HG03442 (cell line): ENCODE measurements at regions not wholly inside any gene's neighbourhood (a gene's known extent, or its start where the extent isn't known, plus 50 kb on each side); places are given as distances from the start of the nearest gene placed in this dataset.

Experiments used
- ATAC-seq: cut with Tn5 transposase; IDR thresholded peaks from one replicate; pipeline ENCODE4 v1.9.1; 2021; ENCODE audit warnings: mild to moderate bottlenecking, moderate library complexity; ENCODE audit not compliant: unreplicated experiment

DNA sequence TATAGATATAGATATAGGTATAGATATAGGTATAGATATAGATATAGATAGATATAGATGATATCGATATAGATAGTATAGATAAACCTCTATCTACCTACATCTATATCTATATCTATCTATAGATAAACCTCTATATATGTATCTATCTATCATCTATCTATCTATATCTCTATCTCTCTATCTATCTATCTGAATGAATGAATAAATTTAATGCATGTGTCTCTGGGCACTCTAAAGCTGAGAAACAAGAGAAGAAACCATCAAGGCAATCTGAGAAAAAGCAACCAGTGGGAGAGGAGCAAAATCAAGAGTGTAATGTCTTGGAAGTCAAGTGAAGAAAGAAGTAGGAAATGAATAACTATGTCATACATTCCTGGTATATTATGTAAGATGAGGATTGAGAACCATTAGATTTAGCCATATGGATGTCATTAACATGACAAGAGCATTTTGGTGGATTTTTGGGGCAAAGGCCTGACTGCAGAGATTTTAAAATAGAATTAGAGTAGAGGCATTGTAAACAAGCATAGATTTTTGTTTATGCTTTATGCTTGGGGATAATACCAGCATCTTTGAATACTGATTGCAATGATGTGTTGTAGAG is 1262.7 kb upstream of the MIR17HG start:
- ATAC-seq: no peak

DNA sequence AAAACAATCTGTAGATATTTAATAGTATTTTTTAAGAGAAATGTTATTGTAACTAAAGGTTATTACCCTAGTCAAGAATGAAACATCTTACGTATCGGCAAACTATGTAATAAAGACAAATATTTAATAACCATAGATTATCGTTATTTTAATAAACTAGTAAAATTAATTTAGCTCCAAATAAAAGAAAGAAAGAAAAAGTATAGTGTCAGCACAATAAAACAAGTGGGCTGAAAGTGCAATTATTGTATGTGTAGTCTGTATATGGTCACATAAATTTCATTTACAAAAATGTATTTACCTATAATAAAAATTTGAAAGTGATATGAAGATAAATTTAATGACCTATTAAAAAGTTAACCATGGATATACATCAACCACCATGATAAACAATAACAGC is 1258.4 kb upstream of the MIR17HG start:
- no peak for ATAC-seq

- ATAC-seq: no peak
These were observed 1255.9 kb upstream of the MIR17HG start for GRCh38 chr13:90091611-90092010.

DNA sequence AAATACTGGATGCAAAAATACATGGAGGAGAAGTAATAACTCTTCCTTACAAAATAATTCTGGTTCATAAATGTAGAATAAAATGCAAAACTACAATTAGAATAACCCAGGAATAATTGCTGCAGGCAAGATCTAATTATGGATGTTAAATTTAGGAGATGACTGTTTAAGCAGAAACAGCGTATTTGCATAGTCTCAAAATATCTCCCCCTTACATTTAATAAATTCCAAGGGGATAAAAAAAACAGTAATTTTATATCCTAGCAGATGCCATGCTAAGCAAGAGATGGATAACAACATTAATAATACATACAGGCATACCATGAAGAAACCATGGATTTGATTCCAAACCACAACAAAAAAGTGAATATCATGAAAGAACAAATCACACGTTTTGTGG is 1253.1 kb upstream of the MIR17HG start:
- no peak for ATAC-seq

GRCh38 chr13:90098577-90098976 is 1248.9 kb upstream of the MIR17HG start:
- no peak for ATAC-seq

- ATAC-seq: no peak
These were observed 1247.6 kb upstream of the MIR17HG start for GRCh38 chr13:90099847-90100246.

DNA sequence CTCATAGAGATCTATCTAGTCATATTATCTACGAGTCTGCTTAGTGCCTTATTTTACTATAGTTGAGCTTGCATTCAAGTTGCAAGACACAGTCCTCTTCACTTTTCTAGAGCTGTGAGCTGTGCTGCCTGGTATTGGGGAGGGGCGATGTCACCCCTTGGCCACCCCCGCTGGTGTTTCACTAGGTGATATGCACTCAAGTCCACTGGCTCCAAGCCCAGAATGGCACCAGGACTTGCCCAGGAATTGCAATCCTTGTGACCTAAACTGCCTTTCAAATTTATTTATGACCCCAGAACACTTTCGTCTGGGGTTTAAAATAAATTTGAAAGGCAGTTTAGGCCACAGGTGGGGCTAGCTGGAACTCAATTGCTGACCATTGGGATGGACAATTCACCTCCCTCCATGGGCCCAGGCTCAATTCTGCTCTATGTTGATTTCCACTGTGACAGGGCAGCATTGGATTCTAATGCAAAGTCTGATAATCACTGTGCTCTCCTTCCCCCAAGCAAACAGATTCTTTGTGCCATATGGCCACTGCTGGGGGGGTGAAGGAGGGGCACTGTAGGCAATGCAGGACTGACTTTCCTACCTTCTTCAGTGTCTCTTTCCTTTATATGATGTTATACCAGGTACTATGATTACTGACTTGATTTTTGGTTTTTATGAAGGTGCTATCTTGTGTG is 1244.2 kb upstream of the MIR17HG start:
- no peak for ATAC-seq

- ATAC-seq: no peak
These were observed 1242.7 kb upstream of the MIR17HG start for GRCh38 chr13:90104764-90105163.

DNA sequence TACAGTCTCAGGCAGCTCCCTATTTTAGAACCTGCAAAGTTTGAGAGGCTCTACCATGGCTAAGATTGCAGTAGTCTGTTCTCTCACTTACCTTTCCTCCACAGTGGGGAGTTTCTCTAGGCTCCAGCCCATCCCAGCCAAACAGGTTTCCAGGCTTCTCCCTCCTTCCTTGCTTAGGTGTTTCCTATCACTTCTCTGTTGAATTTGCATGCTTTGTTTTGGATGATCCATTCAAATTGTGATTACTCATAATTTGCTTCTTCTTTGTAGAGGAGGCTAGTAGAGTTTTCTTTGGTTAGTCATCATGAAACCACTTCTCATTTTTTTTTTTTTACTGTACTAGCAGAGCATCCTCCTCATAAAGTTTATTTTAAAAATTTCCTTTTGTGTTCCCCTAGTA is 1242.2 kb upstream of the MIR17HG start:
- no peak for ATAC-seq

DNA sequence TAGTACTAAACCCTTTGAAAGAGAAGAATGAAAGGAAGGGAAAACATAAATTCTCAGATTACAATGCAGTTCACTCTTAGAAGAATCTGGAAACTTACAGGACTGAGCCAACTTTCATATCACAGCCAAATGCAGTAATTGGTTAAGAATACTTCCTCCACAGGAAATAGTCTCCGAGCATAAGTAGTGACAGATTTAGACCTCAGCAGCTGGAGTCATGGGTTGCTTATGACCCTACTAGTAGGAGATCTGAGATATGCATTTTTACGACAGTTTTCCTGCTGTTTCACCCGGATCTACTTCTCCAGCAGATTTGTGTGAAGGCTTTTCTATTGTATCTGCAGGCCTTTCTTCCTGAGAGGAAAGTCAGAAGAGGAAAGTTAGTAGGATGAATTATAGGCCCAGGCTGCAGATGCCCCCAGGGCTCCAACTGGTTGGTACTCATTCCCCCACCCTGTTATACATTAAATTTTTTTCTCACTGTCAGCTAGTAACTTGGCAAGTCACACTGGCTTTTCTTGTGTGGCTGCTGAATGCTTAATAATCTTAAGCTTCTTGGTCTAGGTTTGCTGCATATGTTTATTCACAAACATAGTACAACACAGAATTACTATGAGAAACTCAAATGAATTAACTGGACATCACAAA is 1241.5 kb upstream of the MIR17HG start:
- no peak for ATAC-seq

DNA sequence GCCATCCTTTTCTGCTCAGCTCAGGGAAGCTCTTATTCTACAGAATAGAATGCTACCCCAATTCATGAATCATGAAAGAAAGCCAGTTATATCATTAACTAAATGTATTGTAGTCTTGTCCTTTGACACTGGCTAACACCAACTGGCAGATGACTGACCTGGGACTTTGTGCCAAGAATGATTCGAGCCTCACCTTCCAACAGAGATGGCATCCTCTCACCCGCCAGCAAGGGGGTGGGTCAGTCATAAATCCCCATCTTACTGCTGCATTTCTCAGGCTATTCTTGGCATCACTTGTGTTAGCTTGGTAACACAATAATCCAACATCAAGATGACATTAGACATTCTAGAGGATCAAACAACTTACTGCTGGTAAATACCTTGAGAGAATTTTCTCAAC is 1239.8 kb upstream of the MIR17HG start:
- no peak for ATAC-seq

- no peak for ATAC-seq
These were observed 1238.9 kb upstream of the MIR17HG start for GRCh38 chr13:90108547-90108946.

GRCh38 chr13:90116121-90116520 is 1231.4 kb upstream of the MIR17HG start:
- ATAC-seq: no peak

DNA sequence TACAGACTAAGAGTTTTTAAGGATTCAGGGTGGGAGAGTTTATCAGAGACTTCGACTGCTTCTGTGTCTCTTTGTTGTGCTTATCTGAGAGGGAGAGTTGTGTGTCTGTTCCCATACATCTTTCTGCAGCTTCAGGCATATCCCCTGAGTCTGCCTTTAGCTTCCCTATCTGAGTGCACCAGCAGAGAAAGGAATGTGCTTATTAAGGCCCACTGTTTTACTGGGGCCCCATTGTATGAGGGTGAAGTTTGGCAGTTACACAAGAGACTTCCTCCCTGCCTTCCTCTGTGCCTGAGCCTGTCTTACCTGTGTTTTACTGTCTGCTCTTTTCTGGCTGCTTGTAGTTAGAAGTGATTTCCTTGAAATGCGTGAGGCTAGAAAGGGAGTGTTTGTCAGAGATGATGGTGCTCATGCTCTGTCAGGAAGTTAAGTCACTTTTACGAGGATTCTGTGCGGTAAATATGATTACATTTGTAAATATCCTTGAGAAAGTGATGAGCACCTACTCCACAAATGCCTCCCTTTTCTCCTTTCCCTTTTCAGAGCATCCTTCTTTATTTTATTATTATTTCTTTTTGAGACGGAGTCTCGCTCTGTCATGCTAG is 1228.9 kb upstream of the MIR17HG start:
- no peak for ATAC-seq

- no peak for ATAC-seq
These were observed 1227.5 kb upstream of the MIR17HG start for GRCh38 chr13:90120026-90120425.

GRCh38 chr13:90121784-90122183 is 1225.7 kb upstream of the MIR17HG start:
- no peak for ATAC-seq

- ATAC-seq: no peak
These were observed 1225.0 kb upstream of the MIR17HG start for GRCh38 chr13:90122531-90122930.

- no peak for ATAC-seq
These were observed 1211.9 kb upstream of the MIR17HG start for GRCh38 chr13:90135558-90135957.

DNA sequence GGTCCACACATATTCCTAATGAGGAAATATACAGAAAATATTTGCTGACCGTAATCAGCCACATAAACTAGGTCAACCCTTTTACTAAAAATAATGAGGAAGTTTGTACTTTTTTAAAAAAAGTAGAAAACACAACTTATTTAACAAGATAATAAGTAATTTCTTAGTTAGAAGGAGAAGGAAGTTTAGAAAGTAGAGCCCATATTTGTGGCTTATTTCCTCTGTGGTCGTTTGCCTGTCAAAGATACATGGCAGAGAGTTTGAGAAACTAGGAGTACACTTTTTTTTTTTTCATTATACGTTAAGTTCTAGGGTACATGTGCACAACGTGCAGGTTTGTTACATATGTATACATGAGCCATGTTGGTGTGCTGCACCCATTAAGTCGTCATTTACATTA is 1205.2 kb upstream of the MIR17HG start:
- ATAC-seq: no peak

DNA sequence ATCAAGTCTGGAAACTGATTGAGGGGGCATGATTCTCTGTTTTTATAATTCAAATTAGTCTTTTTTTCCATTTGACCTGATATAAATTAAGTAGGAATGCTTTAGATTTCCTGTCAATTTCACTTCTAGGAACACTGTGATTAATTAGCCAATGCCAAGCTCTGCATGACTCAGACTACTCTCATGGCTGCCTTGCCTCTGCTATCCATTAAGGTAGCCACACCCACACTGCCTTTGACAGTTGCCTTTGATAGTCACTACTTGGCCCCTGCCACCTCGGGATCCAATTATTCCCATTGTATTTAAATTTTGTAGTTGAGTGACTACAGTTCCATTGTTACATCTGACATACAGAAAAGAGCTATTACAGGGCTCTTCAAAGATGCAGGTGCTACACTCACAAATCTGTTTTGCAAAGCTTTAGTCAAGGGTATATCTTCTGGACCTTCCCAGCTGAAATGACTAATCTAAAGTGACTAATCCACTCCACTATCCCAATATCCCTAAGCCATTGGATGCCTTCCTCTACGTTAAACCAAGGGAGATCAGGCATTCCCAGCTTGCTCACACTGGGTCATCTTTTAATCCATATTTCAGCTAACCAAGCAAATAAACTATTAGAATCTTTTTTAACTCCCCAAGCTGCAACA is 1193.1 kb upstream of the MIR17HG start:
- ATAC-seq: no peak

DNA sequence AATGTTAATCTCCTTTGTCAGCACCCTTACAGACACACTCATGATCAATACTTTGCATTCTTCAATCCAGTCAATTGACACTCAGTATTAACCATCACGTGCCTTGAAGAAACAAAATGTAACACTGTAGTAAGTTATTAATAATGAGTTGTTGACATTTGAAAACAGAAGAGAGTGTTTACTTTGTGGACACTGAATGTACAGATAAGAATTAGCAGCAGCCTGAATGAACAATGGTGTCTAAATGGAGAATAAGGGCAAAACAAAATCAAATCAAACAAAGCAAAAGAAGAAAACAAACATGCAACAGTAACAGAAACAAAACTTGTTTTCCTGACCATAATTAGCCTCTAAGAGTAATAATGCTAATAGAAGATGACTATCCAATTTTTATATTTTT is 1191.1 kb upstream of the MIR17HG start:
- no peak for ATAC-seq

GRCh38 chr13:90168953-90169352 is 1178.5 kb upstream of the MIR17HG start:
- no peak for ATAC-seq
